ENCODE measurements at regions not wholly inside any gene's neighbourhood (a gene's known extent, or its start where the extent isn't known, plus 50 kb on each side); places are given as distances from the start of the nearest gene placed in this dataset.

GRCh38 chr3:94195381-94195780 is 132.5 kb downstream of the NSUN3 start:
- Histone ChIP-seq H3K4me1 (replicated peaks in 1 of 4; ENCODE audit: control insufficient read depth in 3 of 4, insufficient read depth in 4 of 4, low read length in 3 of 4) (no peaks in the 10 kb centered on the region), H3K9me3 (ENCODE audit: insufficient read depth in 2 of 2, low read depth in 1 of 2, low read length in 1 of 2) (no peaks in the 10 kb centered on the region; a peak in 2 of 4 replicates), H3K14ac (ENCODE audit: insufficient read length) (no peak overlapping the region), H3K56ac (replicated peaks; ENCODE audit: insufficient read length, low read depth, low read length) (no peak overlapping the region), H2AFZ (ENCODE audit: low read length) (no peak overlapping the region), H3K4ac (replicated peaks; ENCODE audit: insufficient read length, low read depth, low read length) (no peak overlapping the region), H3K27ac (ENCODE audit: low read depth, low read length) (no peak overlapping the region), H3K4me2 (ENCODE audit: insufficient read depth in 1 of 2, low read depth in 2 of 2, low read length in 2 of 2) (no peak overlapping the region), H3K23me2 (ENCODE audit: low read depth, low read length) (no peaks in the 10 kb centered on the region), H4K5ac (ENCODE audit: insufficient read length, low read depth, low read length) (no peak overlapping the region), H2BK20ac (ENCODE audit: low read length) (no peak overlapping the region), H3K23ac (ENCODE audit: insufficient read length) (no peak overlapping the region), H4K20me1 (replicated peaks in 1 of 2; ENCODE audit: control insufficient read depth in 1 of 2, insufficient read depth in 2 of 2, low read length in 2 of 2) (no peaks in the 10 kb centered on the region), H3K9ac (replicated peaks in 1 of 4; ENCODE audit: extremely low read depth in 1 of 4, low read depth in 3 of 4, low read length in 3 of 4) (no peak overlapping the region), H3K27me3 (replicated peaks in 1 of 4; ENCODE audit: control insufficient read depth in 3 of 4, extremely low read depth in 1 of 4, insufficient read depth in 3 of 4, low read length in 3 of 4) (no peaks in the 10 kb centered on the region), H4K8ac (ENCODE audit: extremely low read depth, insufficient read depth, low read length) (no peak overlapping the region), H2BK120ac (replicated peaks; ENCODE audit: low read depth, low read length) (no peak overlapping the region), H4K91ac (replicated peaks; ENCODE audit: insufficient read length, low read length) (no peak overlapping the region), H2AK5ac (ENCODE audit: low read depth, low read length) (no peak overlapping the region), H3K36me3 (ENCODE audit: control insufficient read depth in 2 of 4, insufficient read depth in 4 of 4, low read length in 3 of 4) (no peaks in the 10 kb centered on the region), H2BK15ac (ENCODE audit: low read length) (no peak overlapping the region), H3K79me1 (ENCODE audit: low read depth, low read length) (no peaks in the 10 kb centered on the region), H2BK12ac (ENCODE audit: low read depth, low read length) (no peak overlapping the region), H2BK5ac (ENCODE audit: low read depth, low read length) (no peak overlapping the region), H3K79me2 (ENCODE audit: control insufficient read depth in 1 of 2, insufficient read depth in 2 of 2, low read length in 2 of 2) (no peaks in the 10 kb centered on the region), H3K4me3 (ENCODE audit: extremely low read depth in 1 of 4, insufficient read depth in 2 of 4, low read depth in 3 of 4, low read length in 4 of 4) (no peak overlapping the region), H3K18ac (ENCODE audit: extremely low read depth, low read length) (no peak overlapping the region)
- TF ChIP-seq SIRT6 (IDR thresholded peaks at IDR 0.05; ENCODE audit: low read length), result no peak
- TF ChIP-seq SP4 (IDR thresholded peaks at IDR 0.05; ENCODE audit: low read length), result no peak
- no peak for TF ChIP-seq SP1 (IDR thresholded peaks at IDR 0.05; ENCODE audit: low read depth, low read length)
- WGBS, 2 experiments (ENCODE audit: extremely low coverage in 1 of 2, insufficient coverage in 1 of 2, insufficient read length in 1 of 2, insufficient replicate concordance in 2 of 2, low coverage in 1 of 2, low lambda C conversion rate in 2 of 2, missing lambda C conversion rate in 1 of 2), result 93% methylated on average over 2 of the region's 2 CpGs; no CpG with 5 or more reads in 1 of the 2 experiments
- CTCF ChIA-PET (ENCODE audit: partially characterized antibody), result interaction anchor here (0.6 to 2.0 kb wide), 2 partner anchors 39 to 719 kb away, joined by 3 to 4 read pairs; no protein-coding TSS in a partner anchor
- no peak for FAIRE-seq
- POLR2A ChIA-PET (ENCODE audit: partially characterized antibody), result no interaction called here
- DNase-seq (ENCODE audit: low read depth in 1 of 2, low spot score in 2 of 2), result no peak

Measured in H1 (cell line).